ENCODE measurements at regions not wholly inside any gene's neighbourhood (a gene's known extent, or its start where the extent isn't known, plus 50 kb on each side); places are given as distances from the start of the nearest gene placed in this dataset.

DNA sequence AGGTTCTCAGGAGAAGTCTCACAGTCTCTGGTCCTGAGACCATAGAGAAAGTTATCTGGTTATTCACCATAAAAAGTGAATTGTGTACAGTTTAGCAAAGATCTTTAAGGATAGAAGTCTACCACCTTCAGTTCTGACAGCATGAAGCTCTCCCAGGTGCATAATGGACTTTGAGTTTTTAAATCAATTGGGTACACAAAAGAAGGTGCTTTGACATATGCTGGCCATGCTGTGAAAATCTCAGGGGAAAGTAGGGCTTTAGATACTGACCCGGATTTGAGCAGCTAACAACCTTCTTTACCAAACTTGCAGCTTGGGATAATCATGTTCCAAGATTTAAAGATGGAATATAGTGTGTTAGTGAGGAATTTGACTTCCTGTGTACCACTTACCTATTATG lies 264.2 kb downstream of the ZSWIM6 start:
- no peak overlapping the region for H3K27ac Mint-ChIP-seq
- H3K4me1 Mint-ChIP-seq, result no peaks in the 10 kb centered on the region
- no peaks in the 10 kb centered on the region for H3K36me3 Mint-ChIP-seq (ENCODE audit: low read depth)
- DNase-seq (no peak), ATAC-seq (no peak)
- H3K27me3 Mint-ChIP-seq, result peaks cover 29% of the 10 kb centered on the region
- H3K9me3 ChIP-seq (ENCODE audit: control insufficient read depth, low read length, poor library complexity, severe bottlenecking), result no peaks in the 10 kb centered on the region
- H3K4me3 Mint-ChIP-seq, result no peak overlapping the region

DNA sequence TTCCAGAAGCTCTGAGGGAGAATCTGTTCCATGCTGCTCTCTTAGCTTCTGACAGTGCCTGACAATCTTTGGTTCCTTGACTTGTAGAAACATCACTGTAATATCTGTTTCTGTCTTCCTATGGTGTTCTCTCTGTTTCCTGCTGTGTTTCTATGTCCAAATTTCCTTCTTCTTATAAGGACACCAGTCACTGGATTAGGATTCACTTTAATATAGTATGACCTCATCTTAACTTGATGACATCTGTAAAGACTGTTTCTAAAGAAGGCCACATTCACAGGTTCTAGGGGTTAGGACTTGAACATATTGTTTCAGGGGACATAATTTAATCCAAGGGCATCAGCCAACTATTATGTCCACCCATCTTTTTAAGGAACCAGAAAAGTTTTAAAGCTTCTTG lies 265.6 kb downstream of the ZSWIM6 start:
- Mint-ChIP-seq H3K4me3 (no peak overlapping the region), H3K4me1 (no peaks in the 10 kb centered on the region), H3K27ac (no peak overlapping the region), H3K27me3 (peaks cover 30% of the 10 kb centered on the region), H3K36me3 (ENCODE audit: low read depth) (no peaks in the 10 kb centered on the region)
- H3K9me3 ChIP-seq (ENCODE audit: control insufficient read depth, low read length, poor library complexity, severe bottlenecking), result no peaks in the 10 kb centered on the region
- DNase-seq (no peak), ATAC-seq (no peak)

GRCh38 chr5:61598126-61598525 lies 266.1 kb downstream of the ZSWIM6 start:
- no peak for DNase-seq
- ATAC-seq, result no peak
- Mint-ChIP-seq H3K27me3 (peaks cover 35% of the 10 kb centered on the region), H3K36me3 (ENCODE audit: low read depth) (no peaks in the 10 kb centered on the region), H3K4me1 (no peaks in the 10 kb centered on the region), H3K27ac (no peak overlapping the region), H3K4me3 (no peak overlapping the region)
- H3K9me3 ChIP-seq (ENCODE audit: control insufficient read depth, low read length, poor library complexity, severe bottlenecking), result no peaks in the 10 kb centered on the region

DNA sequence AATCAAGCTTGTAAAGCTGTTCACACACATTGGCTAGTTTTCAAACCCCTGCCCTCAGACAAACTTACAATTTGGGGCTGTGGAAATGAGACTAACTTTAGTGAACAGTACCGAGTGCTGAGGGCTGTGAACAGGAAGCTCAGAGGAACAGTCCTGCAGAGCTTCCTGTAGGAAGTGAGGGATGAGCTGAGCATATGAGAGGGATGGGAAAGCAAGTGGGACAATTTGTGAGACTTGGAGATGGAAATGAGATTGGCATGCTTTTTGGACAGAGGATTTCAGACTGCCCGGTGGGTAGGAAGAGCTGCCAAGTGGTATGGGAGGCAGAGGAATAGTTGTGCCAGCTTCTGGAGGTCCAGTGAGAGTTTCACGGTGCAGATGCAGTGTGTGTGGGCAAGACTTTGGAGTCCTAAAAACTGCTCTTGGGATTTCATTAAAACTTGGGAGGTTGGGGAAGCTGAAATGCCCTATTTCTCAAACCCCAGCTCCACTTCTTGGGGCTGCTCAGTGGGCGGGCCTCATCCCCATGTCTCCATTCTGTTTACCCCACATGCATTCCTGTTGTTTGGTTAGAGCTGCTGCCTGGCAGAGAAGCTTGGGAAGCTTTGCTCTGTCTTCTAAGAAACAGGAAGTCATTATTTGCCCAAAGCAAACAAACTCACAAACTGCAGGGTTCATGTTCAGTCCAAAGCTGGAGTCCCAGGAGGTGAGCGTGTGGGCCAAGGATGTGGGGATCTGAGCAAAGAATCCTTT lies 267.5 kb downstream of the ZSWIM6 start:
- H3K9me3 ChIP-seq (ENCODE audit: control insufficient read depth, low read length, poor library complexity, severe bottlenecking), result no peaks in the 10 kb centered on the region
- no peak overlapping the region for H3K27ac Mint-ChIP-seq

GRCh38 chr5:61600123-61600444 lies 268.0 kb downstream of the ZSWIM6 start:
- Mint-ChIP-seq H3K27me3 (peaks cover 54% of the 10 kb centered on the region), H3K4me1 (no peaks in the 10 kb centered on the region), H3K36me3 (ENCODE audit: low read depth) (no peaks in the 10 kb centered on the region), H3K4me3 (no peak overlapping the region), H3K27ac (no peak overlapping the region)
- H3K9me3 ChIP-seq (ENCODE audit: control insufficient read depth, low read length, poor library complexity, severe bottlenecking), result no peaks in the 10 kb centered on the region
- ATAC-seq (no peak), DNase-seq (no peak)

More for the DNA sequence above, 267.5 kb downstream of the ZSWIM6 start:
- DNase-seq (no peak), ATAC-seq (no peak)
- no peaks in the 10 kb centered on the region for H3K4me1 Mint-ChIP-seq
- H3K4me3 Mint-ChIP-seq, result no peak overlapping the region
- peaks cover 49% of the 10 kb centered on the region for H3K27me3 Mint-ChIP-seq
- no peaks in the 10 kb centered on the region for H3K36me3 Mint-ChIP-seq (ENCODE audit: low read depth)

DNA sequence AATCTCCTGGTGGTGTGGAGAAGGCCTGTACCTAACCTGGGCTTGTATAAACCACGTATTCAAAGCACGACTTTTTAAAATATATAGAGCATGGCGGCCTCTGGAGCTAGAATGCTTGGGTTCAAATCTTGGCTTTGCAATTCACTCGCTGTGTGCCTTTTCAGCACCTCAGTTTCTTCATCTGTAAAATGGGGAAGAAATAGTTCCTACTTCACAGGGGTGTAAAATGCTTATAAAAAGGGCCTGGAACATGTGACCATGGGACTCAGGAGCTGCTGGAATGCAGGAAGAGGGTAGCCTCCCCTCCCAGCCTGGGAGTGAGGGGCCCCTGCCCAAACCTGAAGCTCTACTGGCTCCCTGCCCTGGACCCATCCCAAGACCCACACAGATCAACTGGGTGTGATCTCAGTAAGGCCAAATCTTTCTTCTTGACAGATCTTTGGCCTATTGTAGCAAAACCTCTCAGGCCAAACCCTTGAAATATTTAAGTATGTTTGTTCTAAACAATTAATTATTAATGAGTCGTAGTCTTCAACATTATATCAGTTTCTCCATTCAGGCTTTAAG lies 269.0 kb downstream of the ZSWIM6 start:
- no peaks in the 10 kb centered on the region for H3K4me1 Mint-ChIP-seq
- H3K27ac Mint-ChIP-seq, result no peak overlapping the region
- H3K27me3 Mint-ChIP-seq, result peaks cover 57% of the 10 kb centered on the region
- DNase-seq, result no peak
- H3K9me3 ChIP-seq (ENCODE audit: control insufficient read depth, low read length, poor library complexity, severe bottlenecking), result no peaks in the 10 kb centered on the region
- ATAC-seq, result no peak
- no peaks in the 10 kb centered on the region for H3K36me3 Mint-ChIP-seq (ENCODE audit: low read depth)
- no peak overlapping the region for H3K4me3 Mint-ChIP-seq

- no peak overlapping the region for H3K27ac Mint-ChIP-seq
- DNase-seq (no peak), ATAC-seq (no peak)
- peaks cover 3% of the 10 kb centered on the region for H3K36me3 Mint-ChIP-seq (ENCODE audit: low read depth)
- H3K4me1 Mint-ChIP-seq, result peaks cover 2% of the 10 kb centered on the region
- no peaks in the 10 kb centered on the region for H3K9me3 ChIP-seq (ENCODE audit: control insufficient read depth, low read length, poor library complexity, severe bottlenecking)
- no peak overlapping the region for H3K4me3 Mint-ChIP-seq
- H3K27me3 Mint-ChIP-seq, result peaks cover 57% of the 10 kb centered on the region
Observed at GRCh38 chr5:61603211-61603908, 271.3 kb downstream of the ZSWIM6 start.

DNA sequence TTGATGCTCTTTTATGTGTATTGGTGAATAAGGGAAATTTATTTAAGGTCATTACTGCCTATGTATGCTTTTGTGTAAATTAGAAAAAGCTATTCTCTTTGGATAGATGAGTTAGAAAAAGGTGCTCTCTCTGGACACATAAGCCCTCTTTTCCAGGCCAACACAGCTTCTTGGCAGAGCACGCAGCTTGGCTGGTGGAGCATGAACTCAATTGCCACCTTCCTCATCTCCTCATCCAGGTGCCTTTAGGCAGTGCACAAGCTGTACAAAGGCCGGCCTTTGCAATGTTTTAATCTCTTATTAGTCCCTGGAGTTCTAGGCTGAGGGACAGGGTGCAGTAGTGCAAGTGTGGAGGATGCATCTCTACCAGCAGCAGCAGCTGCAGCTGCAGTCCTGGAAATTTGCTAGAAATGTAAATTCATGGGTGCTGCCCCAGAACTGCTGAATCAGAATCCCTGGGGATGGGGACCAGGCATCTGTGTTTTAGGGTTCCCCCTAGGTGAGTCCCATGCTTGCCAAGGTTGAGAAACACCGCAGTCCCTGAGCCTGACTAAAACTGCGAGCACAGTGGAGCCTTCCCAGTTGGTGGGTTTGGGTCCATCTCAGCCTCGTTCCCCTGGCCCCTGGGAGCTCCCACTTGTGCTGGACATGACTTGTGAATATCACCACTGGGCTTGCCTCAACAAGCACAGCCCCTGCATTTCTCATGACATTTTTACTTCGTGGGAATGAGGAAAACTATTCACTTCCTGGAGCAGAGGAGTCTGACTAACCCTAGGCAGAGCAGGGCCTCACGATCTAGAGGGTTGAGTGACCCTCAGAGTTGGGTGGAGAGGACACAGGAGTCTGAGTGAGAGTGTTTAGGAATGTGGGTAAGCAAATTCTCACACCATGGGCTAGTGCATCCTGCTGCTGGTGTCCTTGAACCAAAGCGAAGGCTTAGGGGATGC lies 272.3 kb downstream of the ZSWIM6 start:
- H3K9me3 ChIP-seq (ENCODE audit: control insufficient read depth, low read length, poor library complexity, severe bottlenecking), result no peaks in the 10 kb centered on the region
- peaks cover 3% of the 10 kb centered on the region for H3K36me3 Mint-ChIP-seq (ENCODE audit: low read depth)
- no peak for DNase-seq
- H3K27ac Mint-ChIP-seq, result no peak overlapping the region
- peaks cover 2% of the 10 kb centered on the region for H3K4me1 Mint-ChIP-seq
- peaks cover 53% of the 10 kb centered on the region for H3K27me3 Mint-ChIP-seq
- no peak for ATAC-seq
- H3K4me3 Mint-ChIP-seq, result no peak overlapping the region

DNA sequence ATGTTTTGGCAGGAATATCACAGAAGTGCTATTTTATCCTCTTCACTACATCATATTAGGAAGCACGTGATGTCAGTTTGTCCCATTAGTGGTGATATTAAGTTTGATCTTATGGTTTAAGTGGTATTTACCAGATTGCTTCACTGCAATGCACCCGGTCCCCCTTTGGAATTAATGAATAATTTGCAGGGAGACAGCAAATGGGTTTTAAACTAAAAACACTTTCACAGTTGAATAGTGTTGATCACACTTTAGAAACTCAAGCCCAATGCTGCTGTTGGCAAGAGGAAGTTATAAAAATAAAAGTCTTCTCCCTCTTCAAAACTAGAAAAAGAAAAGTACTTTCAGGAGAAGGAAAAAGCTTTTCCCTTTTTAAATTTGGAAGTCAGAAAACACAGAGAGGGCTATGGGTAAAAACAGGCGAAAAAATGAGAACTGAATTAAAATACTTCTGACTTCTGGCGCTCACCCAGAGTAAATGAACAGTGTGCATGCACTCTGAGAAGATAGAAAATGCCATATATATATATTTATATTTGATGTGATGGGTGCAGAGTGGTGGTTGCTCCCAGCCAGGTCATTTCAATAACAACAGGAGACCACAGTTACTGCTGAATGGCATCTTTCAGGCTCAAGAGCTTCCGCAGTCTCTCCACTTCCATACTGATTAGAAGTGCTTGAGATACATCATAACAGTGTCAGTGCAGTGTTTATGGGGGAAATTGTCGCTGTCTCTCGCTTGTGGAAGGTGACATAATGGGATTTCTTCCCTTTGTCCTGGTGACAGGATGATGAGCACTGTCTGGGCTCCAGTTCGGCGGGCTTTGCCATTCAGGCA lies 278.0 kb downstream of the ZSWIM6 start:
- Mint-ChIP-seq H3K36me3 (ENCODE audit: low read depth) (peaks cover 3% of the 10 kb centered on the region), H3K4me1 (peaks cover 2% of the 10 kb centered on the region), H3K27me3 (peaks cover 47% of the 10 kb centered on the region), H3K27ac (no peak overlapping the region), H3K4me3 (no peak overlapping the region)
- DNase-seq (no peak), ATAC-seq (no peak)
- no peaks in the 10 kb centered on the region for H3K9me3 ChIP-seq (ENCODE audit: control insufficient read depth, low read length, poor library complexity, severe bottlenecking)

GRCh38 chr5:61610678-61611024 lies 278.6 kb downstream of the ZSWIM6 start:
- DNase-seq (no peak), ATAC-seq (no peak)
- no peaks in the 10 kb centered on the region for H3K9me3 ChIP-seq (ENCODE audit: control insufficient read depth, low read length, poor library complexity, severe bottlenecking)
- Mint-ChIP-seq H3K27me3 (peaks cover 42% of the 10 kb centered on the region), H3K4me3 (no peak overlapping the region), H3K27ac (no peak overlapping the region), H3K4me1 (peaks cover 2% of the 10 kb centered on the region), H3K36me3 (ENCODE audit: low read depth) (peaks cover 3% of the 10 kb centered on the region)

DNA sequence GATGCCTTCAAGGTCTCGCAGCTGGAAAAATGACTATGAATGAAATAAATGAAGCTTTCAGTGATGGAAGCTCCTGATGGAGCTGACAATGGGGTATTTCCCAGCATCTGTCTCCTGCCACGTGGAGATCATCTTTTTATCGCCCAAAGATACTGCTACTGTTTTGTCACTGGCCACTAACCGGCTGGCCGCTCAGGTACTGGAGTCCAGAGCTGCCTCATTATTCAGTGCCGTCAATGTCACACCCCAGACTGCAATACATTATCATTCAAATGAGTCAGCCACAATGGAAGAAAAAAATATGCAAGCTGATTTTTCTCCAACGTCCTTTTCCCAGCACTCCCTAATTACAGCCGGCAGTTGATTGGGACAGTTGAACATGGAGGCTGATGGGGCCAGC lies 280.4 kb downstream of the ZSWIM6 start:
- no peaks in the 10 kb centered on the region for H3K9me3 ChIP-seq (ENCODE audit: control insufficient read depth, low read length, poor library complexity, severe bottlenecking)
- Mint-ChIP-seq H3K4me1 (no peaks in the 10 kb centered on the region), H3K27me3 (peaks cover 27% of the 10 kb centered on the region), H3K4me3 (no peak overlapping the region), H3K27ac (no peak overlapping the region), H3K36me3 (ENCODE audit: low read depth) (no peaks in the 10 kb centered on the region)
- DNase-seq (no peak), ATAC-seq (no peak)

DNA sequence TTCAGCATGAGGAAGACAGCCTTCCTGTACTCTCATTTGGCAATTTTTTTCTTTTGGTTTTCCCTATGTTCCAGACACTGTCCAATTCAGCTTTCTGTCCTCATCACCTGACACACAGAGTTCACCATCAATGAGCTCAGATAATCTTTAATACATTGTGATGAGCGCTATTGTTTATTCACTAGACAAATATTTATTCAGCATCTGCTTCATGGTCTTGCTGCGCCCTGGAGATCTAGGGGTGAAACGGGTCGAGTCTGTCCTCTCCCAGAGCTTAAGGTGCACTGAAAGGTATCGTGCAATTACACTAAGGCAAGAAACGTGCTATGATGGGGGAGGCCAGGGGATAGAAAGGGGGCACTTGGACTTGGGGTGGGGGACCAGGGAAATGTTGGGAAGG lies 281.6 kb downstream of the ZSWIM6 start:
- Mint-ChIP-seq H3K27ac (no peak overlapping the region), H3K27me3 (peaks cover 35% of the 10 kb centered on the region), H3K36me3 (ENCODE audit: low read depth) (no peaks in the 10 kb centered on the region), H3K4me3 (no peak overlapping the region), H3K4me1 (no peaks in the 10 kb centered on the region)
- no peak for ATAC-seq
- no peaks in the 10 kb centered on the region for H3K9me3 ChIP-seq (ENCODE audit: control insufficient read depth, low read length, poor library complexity, severe bottlenecking)
- no peak for DNase-seq

Measured in T-helper 17 cell (primary cell).